HG02642 (cell line): ENCODE measurements at regions not wholly inside any gene's neighbourhood (a gene's known extent, or its start where the extent isn't known, plus 50 kb on each side); places are given as distances from the start of the nearest gene placed in this dataset.

ENCODE experiments used
- ATAC-seq: cut with Tn5 transposase; IDR thresholded peaks from one replicate; pipeline ENCODE4 v1.9.1; 2021; ENCODE audit warnings: mild to moderate bottlenecking; ENCODE audit not compliant: unreplicated experiment, poor library complexity

DNA sequence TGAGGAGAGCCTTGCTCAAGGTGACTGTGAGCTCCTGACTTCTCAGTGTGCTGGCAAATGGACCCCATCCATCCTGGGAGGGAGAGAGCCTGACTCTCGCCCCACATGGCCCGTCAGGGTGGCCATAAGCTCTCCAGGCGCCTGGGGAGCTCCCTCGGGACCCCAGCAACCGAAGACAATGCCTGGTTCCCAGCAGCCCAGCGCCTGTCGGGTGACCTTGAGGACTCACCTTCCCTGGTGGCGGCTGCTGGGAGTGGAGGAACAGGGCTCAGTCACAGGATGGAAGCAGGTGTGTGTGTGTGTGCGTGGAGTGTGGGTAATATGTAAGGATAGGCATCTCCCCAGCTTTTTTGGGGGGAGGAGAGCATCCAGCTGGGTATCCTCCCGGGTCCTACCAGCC, 190.3 kb downstream of the MELK start:
- no peak for ATAC-seq

DNA sequence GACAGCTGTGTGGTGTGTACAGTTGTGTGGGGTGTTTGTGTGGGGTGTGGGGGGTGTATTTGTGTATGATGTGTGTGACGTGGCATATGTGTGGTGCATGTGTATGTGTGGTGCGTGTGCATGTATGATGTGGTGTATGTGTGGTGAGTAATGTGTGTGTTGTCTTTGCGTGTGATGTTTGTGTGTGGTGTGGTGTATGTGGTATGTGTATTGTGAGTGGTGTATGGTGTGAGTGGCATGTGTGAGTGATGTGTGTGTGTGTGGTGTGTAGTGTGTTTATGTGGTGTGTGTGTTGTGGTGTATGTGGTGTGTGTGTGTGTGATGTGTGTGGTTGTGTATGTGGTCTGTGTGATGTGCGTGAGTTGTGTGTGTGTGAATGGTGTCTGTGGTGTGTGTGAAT, 191.1 kb downstream of the MELK start:
- no peak for ATAC-seq

DNA sequence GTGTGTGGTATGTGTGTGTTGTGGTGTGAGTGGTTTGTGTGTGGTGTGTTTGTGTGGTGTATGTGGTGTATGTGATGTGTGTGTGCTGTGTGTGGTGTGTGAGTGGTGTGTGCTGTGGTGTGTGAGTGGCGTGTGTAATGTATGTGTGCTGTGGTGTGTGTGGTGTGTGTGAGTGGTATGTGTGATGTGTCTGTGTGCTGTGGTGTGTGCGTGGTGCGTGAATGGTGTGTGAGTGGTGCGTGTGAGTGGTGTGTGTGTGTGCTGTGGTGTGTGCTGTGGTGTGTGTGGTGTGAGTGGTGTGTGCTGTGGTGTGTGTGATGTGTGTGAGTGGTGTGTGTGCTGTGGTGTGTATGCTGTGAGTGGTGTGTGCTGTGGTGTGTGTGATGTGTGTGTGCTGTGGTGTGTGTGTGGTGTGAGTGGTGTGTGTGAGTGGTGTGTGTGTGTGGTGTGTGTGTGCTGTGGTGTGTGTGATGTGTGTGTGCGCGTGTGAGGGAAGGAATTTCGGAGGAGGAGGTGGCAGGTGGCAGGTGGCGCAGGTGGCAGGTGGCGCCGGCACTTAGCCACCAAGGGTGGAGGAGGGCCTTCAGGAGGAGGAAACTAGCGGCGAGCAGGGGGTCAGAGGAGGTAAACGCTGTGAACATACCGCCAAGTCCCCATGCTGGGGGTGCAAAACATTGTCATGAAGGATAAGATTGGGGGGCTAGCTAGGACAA, 191.8 kb downstream of the MELK start:
- no peak for ATAC-seq

DNA sequence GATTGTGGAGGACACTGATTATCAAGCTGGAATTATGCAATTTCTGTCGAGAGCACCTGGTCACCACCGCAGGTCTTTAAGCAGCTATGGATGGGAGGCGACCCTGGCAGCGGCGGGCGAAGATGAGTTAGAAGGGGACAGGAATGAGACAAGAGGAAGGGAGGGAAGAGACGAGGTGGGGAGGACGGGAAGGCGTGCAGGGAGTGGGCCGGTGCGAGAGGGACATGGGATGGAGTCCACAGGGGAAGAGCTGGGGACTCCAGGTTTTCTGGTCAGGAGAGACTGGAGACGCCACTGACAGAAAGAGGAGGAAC, 192.3 kb downstream of the MELK start:
- ATAC-seq, result no peak

DNA sequence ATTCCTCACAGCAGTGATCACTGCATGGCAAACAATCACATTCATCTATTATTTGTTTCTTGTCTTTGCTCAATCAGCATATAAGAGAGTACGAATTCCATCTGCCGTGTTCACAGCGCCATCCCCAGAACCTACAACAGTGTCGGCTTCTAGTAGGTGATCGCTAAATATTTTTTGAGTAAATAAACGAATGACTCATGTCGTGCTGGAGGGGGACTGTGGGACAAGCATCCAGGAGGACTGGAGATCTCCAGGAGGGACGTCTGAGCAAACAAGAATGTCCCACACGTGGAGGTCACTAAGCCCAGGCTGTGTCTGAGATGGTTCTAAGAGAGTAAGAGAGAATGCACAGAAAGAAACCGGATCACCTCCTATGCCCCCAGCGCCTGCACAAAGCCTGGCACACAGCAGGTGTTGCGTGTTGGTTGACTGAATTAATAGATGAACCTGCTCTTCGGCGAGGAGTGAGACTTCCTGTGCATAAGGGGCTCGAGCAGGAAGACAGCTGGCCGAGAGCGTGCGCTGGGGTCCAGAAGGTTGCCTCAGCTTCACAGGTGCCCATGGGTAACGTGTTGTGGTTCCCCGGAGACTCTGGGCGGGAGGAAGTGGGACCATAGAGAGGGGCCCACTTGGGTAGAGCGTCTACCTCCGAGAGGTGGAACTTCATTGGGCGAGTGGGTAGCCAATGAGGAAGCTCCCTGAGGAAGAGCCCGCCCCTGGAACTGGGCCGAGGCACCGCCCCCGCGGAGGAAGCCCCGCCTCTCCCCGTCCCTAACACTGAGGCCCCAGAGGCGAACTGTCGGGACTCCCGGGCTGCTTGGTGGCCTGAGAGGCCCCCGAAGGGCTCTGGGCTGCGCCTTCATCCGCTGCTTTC, 193.0 kb downstream of the MELK start:
- peak; percentile 98 for ATAC-seq

DNA sequence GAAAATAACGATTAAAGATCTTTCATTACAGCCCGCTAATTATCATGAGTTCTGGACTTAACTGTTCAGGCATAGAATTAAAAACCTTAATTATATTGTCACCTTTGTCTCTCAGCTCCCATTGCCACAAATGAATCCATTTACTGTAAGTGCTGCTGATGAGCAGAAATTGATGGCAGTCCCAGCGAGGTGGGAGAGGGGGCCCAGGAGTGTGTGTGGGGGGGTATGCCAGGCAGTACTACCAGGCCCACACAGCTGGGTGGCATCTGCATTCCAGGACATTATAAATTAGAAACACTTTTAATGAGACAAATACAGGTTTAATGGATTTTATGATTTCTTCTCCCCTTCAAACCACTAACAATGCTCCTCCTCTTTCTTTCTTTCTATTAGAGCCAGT, 196.0 kb downstream of the MELK start:
- no peak for ATAC-seq

DNA sequence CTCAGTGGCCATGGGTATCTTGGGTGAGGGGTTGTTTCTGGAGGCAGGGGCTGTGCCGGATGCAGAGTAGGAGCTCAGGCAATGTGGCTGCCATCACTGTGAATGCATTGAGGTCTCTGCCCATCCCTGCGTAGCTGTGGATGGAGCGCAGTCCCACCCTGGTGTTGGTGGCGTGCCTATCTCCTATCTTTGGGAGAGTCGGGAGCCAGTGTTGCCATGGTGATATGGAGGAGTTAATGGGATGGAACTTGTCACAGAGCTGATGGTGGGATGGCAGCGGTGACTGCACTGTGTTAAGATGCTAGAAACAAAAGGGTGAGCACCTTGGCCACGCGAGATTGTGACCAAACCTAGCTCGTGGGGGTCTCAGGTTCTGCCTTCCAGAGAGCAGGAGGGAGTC, 197.3 kb downstream of the MELK start:
- no peak for ATAC-seq

DNA sequence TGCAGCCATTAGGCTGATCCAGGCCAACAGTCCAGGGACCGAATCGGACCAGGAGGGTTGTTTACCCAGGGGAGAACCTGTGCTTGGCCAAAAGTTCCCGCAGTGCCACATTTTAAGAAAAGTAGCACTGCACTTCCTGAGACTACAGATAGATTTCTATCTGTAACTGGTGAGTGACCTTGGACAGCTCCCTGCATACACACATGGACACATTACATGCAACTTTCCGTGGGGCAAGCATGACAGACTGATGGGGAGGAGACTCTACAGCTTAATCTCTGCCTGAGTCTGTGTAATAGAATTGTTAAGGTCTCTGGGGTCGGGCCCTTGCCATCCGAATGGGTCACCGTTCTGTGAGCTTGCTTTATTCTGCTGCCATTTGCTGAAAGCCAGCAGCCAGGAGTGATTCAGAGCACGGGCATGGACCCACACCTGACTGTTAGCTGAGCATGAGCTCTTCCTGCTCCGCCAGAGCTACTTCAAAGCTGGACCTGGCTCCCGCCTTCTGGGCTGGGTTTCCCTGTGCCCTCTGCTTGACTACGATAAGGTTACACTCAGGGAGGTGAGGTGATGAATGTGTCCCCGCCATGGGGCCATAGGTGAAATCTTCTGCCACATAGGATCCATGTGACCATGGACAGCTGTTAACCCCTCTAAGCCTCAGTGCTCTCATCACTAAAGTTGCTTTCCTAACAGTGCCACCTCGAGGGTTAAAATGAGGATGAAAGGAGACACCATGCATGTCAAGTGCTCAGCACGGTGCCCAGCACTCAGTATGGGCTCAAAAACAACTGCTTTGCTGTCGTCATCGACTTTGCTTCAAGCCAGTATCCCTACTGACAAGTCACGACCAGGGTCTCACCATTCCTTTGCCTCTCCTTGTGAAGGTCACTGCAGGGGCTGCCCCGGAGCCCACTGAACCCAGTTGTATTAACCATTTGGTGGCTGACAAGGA, 200.0 kb downstream of the MELK start:
- ATAC-seq, result no peak

DNA sequence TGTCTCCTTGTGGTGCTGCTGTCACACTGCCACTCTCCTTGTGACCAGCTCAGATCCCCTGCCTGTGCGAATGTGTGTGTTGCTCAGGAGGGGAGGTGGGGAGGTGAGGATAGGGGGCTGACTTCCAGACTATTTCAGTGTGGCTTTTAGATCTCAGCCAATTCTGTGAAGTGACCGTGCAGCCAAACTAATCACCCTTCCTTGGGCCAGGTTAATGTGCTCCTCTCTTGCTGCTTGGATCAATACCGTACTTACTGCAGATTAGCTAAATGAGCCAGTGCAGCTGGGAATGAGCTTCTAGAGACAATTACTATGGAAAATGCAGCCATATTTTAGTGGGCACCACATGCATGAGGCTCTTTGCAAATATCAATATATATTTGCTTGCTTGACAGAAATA, 206.0 kb downstream of the MELK start:
- no peak for ATAC-seq

DNA sequence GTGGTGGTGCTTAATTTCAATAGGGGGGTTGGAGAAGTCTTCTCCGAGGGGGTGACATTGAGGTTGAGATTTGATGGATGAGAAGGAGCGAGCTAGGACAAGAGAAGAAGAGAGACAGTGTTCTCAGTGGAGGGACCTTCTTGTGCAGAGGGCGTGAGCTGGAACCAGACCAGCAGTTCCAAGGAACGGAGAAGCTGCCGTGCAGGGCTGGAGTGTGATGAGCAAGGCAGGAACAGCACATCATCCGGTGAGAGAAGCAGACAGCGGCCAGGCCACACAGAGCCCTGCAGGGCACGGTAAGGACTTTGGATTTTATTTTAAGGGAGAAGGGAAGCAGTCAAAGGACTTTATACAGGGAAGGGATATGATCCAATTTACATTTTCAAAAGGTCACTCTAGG, 206.9 kb downstream of the MELK start:
- ATAC-seq, result no peak

DNA sequence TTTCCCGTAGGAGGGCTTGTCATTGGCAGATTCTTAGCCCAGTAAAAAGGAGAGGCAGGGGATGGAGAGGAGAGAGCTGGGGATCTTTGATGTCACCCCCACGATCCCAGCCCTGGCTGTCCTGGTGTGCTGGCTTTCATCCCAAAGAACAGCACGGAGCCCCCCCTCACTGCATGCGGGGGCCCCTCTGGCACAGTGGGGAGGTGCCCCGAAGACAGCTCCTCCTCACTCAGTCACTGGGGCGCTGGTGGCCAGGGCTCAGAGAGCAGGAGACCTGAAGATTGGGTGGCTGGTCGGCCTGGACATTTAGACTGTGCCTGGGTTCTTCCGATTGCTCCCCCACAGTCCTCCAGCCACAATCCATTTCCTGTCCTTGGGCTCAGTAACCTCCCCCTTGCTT, 207.5 kb downstream of the MELK start:
- ATAC-seq, result no peak

DNA sequence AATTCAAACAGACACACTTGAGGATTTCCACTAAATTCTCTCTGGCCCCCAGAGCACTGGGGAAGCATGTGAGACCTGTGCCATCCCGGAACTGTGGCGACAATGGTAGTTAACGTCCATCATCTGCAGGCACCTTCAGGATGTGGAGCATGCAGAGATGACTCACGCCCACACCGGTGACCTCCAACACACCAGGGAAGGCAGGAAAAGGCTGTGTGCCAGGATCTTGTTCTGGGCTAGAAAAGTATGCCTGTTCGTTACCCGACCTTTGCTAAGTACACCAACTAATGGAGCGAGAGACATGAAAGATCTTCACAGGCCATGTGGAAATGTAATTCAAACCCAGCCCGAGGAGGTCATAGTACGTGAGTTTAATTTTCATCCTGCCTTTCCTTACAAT, 208.8 kb downstream of the MELK start:
- ATAC-seq, result no peak
